ENCODE measurements at regions not wholly inside any gene's neighbourhood (a gene's known extent, or its start where the extent isn't known, plus 50 kb on each side); places are given as distances from the start of the nearest gene placed in this dataset.

- H3K9me3 ChIP-seq: no peaks in the 10 kb centered on the region
- no peaks in the 10 kb centered on the region for H3K4me1 ChIP-seq (ENCODE audit: insufficient read depth)
- no peaks in the 10 kb centered on the region for H3K36me3 ChIP-seq
- TF ChIP-seq CTCF (IDR thresholded peaks at IDR 0.05): no peak
- intact Hi-C loops (cut with DNase I): no loop called here
- H3K27ac ChIP-seq: no peak overlapping the region
- WGBS, 3 donors: 4 to 5% (median 4%) methylated on average over 2 of the region's 2 CpGs
- no peaks in the 10 kb centered on the region for H3K27me3 ChIP-seq
- H3K4me3 ChIP-seq: no peak overlapping the region
- no peak for DNase-seq
Measured at GRCh38 chr2:64222351-64222750, 78.1 kb upstream of the PELI1 start.

- 88 to 91% (median 89%) methylated on average over 3 of the region's 3 CpGs for WGBS, 3 donors
- H3K9me3 ChIP-seq: no peaks in the 10 kb centered on the region
- TF ChIP-seq EP300 (IDR thresholded peaks at IDR 0.05): no peak
- no peak for TF ChIP-seq CTCF (IDR thresholded peaks at IDR 0.05)
- TF ChIP-seq POLR2A (IDR thresholded peaks at IDR 0.05): no peak
- intact Hi-C loops (cut with DNase I): no loop called here
- H3K27ac ChIP-seq: no peak overlapping the region
- no peaks in the 10 kb centered on the region for H3K36me3 ChIP-seq
- DNase-seq: no peak
- H3K27me3 ChIP-seq: no peaks in the 10 kb centered on the region
- no peak overlapping the region for H3K4me3 ChIP-seq
- no peaks in the 10 kb centered on the region for H3K4me1 ChIP-seq (ENCODE audit: insufficient read depth)
Measured at GRCh38 chr2:64223055-64223454, 78.8 kb upstream of the PELI1 start.

GRCh38 chr2:64225491-64225890 is 81.3 kb upstream of the PELI1 start:
- no peak overlapping the region for H3K27ac ChIP-seq
- WGBS, 3 donors: 93 to 97% (median 96%) methylated on average over 1 of the region's 1 CpG
- H3K9me3 ChIP-seq: no peaks in the 10 kb centered on the region
- no peaks in the 10 kb centered on the region for H3K4me1 ChIP-seq (ENCODE audit: insufficient read depth)
- no peaks in the 10 kb centered on the region for H3K27me3 ChIP-seq
- no peak overlapping the region for H3K4me3 ChIP-seq
- no peaks in the 10 kb centered on the region for H3K36me3 ChIP-seq
- intact Hi-C loops (cut with DNase I): no loop called here
- no peak for DNase-seq
- no peak for TF ChIP-seq EP300 (IDR thresholded peaks at IDR 0.05)
- no peak for TF ChIP-seq CTCF (IDR thresholded peaks at IDR 0.05)
- no peak for TF ChIP-seq POLR2A (IDR thresholded peaks at IDR 0.05)

GRCh38 chr2:64226611-64227010 is 82.4 kb upstream of the PELI1 start:
- Histone ChIP-seq H3K36me3 (no peaks in the 10 kb centered on the region), H3K27ac (no peak overlapping the region), H3K9me3 (no peaks in the 10 kb centered on the region), H3K27me3 (no peaks in the 10 kb centered on the region), H3K4me3 (no peak overlapping the region), H3K4me1 (ENCODE audit: insufficient read depth) (no peaks in the 10 kb centered on the region)
- 85 to 90% (median 88%) methylated on average over 5 of the region's 5 CpGs for WGBS, 3 donors
- intact Hi-C loops (cut with DNase I): no loop called here
- TF ChIP-seq EP300 (IDR thresholded peaks at IDR 0.05) (no peak), POLR2A (IDR thresholded peaks at IDR 0.05) (no peak), CTCF (IDR thresholded peaks at IDR 0.05) (no peak)
- DNase-seq: no peak
